ENCODE measurements at regions not wholly inside any gene's neighbourhood (a gene's known extent, or its start where the extent isn't known, plus 50 kb on each side); places are given as distances from the start of the nearest gene placed in this dataset.
A peak's percentile ranks its signal among the peaks of the same experiment; 100 is the strongest.

DNA sequence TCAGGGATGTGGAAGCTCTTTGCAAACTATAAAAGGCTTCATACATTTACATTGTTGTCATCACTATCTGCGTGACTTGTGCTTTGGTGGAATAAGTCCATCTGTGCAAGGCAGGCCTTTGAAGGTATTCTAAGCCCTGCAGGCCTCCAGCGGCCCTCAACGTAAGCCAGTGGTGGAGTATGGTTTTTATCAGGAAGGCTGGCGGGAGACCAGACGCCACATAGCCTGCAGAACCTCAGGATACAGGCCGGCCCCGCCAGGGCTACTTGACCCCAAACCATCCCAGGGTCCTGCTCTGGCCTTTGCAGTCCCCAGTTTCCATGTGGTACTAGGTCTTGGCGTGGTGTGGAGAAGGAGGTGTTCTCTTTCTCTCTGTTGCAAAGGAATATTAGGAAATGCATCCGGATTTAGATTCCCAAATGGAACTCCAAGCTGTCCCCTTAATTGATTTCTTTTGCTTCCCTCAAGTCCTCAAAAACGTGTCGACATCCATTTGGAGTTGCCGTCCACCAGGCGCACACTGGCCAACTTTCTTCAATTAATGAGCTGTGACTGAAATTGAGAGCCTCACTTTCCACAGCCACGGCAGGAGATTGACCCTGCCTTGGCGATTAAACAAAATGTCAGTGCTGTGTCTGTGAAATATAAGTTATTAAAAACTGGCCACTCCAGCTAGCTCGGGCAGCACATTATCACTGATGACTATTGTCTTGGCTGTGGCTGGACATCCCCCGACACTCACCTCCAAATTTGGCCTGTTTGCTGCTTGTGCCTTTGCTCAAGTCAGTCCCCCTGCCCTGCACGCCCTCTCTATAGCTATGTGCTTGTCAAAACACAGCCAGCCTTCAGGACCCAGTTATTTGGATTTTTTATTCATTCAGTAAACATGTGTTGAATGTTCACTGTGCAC lies 239.8 kb upstream of the TLE3 start:
- H3K27ac Mint-ChIP-seq: no peak overlapping the region
- no peaks in the 10 kb centered on the region for H3K4me1 Mint-ChIP-seq
- no peak overlapping the region for H3K4me3 Mint-ChIP-seq
- DNase-seq (ENCODE audit: low spot score in 2 of 2): no peak
- no peaks in the 10 kb centered on the region for H3K36me3 Mint-ChIP-seq
- no peak for ATAC-seq
- H3K9me3 Mint-ChIP-seq: peaks cover 11% of the 10 kb centered on the region

DNA sequence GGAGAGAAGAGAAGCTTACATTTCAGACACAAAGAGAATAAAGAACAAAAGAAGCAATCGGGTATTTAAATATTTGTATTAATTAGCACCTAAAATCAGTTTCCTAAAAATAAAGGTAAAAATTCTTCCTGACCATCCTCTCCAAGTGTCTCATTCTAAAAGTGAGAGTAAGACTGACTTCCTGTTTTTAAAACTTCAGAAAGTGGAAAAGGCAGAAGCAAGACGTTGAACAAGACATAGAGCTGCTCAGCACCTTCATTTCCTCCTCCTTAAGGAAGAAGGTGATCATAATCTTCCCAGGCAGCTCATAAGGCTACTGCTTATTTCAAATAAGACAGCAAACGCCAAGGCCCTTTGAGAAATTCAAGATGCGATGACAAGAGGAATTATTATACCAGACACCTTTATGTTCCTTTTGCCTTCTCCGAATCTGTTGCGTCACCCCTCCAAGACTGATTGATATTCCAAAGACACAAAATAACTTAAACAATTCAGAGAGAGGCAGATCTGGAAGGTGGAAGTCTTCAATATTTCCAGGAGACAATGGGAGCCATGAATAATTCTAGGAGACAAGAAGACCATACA lies 238.8 kb upstream of the TLE3 start:
- no peak for ATAC-seq
- no peaks in the 10 kb centered on the region for H3K4me1 Mint-ChIP-seq
- no peak overlapping the region for H3K4me3 Mint-ChIP-seq
- no peak overlapping the region for H3K27ac Mint-ChIP-seq
- DNase-seq (ENCODE audit: low spot score in 2 of 2): no peak
- no peaks in the 10 kb centered on the region for H3K36me3 Mint-ChIP-seq
- peaks cover 16% of the 10 kb centered on the region for H3K9me3 Mint-ChIP-seq

DNA sequence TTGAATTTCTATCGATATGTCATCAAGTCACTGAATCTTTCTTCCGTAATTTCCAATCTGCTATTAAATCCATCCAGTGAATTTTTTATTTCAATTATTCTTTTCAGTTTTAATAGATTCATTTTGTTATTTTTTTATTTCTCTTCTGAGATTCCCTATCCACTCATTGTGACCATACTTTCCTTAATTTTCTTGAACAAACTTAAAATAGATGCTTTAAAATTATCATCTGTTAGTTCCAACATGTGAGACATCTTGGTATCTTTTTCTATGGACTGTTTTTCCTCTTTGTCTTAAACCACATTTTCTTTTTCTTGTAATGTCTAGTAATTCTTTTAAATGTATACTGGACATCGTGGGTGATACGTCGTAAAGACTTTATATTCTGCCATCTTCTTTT lies 236.6 kb upstream of the TLE3 start:
- Mint-ChIP-seq H3K4me1 (no peaks in the 10 kb centered on the region), H3K27ac (no peak overlapping the region), H3K9me3 (peaks cover 16% of the 10 kb centered on the region), H3K4me3 (no peak overlapping the region), H3K36me3 (no peaks in the 10 kb centered on the region)
- ATAC-seq: no peak
- DNase-seq (ENCODE audit: low spot score in 2 of 2): no peak

DNA sequence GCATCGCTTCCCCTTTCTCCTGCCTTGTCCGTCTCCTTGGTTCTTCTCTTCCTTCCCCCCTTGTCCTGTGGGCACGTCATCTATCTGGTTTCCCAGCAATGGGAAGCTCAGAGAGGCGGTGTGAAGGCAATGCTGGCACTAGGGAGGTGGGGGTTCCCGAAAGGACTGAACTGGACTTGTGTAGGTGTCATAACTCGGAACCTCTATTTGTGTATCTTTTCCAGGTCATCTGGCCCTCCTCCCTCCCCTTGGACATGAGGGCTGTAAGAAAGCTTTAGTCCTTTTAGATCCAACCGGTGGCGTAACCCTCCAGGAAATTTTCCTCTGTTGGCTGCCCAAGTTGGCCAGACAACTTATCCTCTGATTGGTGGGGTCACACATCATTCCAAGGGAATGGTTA lies 231.5 kb upstream of the TLE3 start:
- DNase-seq (ENCODE audit: low spot score in 2 of 2): no peak
- no peaks in the 10 kb centered on the region for H3K36me3 Mint-ChIP-seq
- H3K4me1 Mint-ChIP-seq: no peaks in the 10 kb centered on the region
- peaks cover 9% of the 10 kb centered on the region for H3K9me3 Mint-ChIP-seq
- no peak overlapping the region for H3K27ac Mint-ChIP-seq
- H3K4me3 Mint-ChIP-seq: no peak overlapping the region
- no peak for ATAC-seq

DNA sequence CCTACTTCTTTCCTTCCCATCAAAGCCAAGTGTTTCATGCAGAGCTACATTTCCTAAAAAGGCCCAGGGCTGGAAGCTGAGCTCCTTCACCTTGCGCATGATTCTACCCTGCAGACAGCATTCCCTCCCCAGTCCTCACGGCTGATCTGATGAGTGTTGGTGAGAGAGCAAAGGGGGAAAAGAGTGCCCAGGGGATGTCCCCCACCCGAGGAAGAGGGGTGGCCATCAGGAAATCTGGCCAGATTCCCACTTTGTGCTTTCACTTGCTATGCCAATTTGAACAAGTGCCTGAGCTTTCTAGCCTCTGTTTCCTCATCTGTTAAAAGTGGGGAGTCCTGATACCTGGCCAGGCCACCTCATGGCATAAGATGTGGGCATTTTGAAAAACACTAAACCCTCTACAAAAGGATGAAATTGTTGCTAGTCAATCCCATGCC lies 231.0 kb upstream of the TLE3 start:
- Mint-ChIP-seq H3K4me1 (no peaks in the 10 kb centered on the region), H3K27ac (no peak overlapping the region), H3K9me3 (peaks cover 8% of the 10 kb centered on the region), H3K36me3 (no peaks in the 10 kb centered on the region), H3K4me3 (no peak overlapping the region)
- DNase-seq (ENCODE audit: low spot score in 2 of 2): no peak
- no peak for ATAC-seq

DNA sequence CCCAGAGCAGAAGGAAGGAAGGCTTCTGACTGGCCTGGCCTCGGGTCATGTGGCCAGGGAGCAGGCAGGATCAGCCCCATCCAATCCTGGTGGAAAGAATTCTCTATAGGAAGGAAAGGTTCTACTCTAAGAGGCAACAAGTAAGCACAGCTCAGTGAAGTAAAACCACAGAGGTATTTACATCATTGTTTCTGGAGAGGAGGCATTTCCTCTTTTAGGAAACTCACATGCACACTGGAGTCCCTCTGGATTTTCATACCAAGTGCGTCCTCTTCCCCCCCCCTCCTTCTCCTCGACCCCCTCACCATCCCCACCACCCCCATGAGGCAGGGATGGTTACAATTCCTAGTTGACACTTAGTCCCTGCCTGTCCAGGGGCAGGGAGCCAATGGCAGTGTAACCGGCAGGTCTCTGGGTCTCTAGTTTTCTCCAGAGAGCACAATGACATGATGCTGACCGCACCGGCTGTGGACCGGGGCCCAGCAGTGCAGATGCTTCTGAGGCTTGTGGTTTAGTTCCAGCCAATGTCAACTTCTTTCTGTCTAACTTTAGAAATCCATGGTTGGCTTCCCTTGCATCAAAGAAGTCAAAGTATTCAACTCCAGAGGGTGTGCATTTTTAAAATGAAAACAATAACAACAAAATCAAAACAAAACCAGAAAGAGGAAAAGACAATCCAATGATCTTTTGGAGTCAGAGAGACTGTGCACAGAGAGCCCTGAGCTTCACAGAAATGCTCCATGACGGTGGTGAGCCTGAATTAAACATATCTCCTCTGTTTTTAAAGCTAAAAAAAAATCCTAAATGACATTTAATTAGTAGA lies 230.3 kb upstream of the TLE3 start:
- Mint-ChIP-seq H3K36me3 (no peaks in the 10 kb centered on the region), H3K4me3 (no peak overlapping the region), H3K4me1 (no peaks in the 10 kb centered on the region), H3K27ac (no peak overlapping the region), H3K9me3 (peaks cover 4% of the 10 kb centered on the region)
- DNase-seq (ENCODE audit: low spot score in 2 of 2) (no peak), ATAC-seq (no peak)

DNA sequence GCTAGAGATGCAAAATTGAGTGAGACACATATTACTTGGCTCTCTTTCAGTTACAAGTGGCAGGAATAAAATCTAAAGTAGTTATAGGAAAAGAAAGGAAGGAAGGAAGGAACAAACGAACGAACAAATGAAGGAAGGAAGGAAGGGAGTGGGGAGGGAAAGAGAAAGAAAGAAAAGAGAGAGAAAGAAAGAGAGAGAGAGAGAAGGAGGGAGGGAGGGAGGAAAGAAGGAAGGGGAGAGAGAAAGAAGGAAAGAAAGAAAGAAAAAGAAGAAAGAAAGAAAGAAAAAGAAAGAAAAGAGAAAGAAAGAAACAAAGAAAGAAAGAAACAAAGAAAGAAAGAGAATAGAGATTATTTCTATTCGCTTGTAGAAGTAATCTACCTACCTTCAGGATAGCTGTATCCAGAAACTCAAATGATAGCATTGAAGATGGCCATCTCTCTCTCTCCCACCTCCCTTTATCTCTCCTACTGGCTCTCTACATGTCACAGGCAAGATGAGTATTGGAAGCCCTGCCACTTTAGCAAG lies 229.7 kb upstream of the TLE3 start:
- Mint-ChIP-seq H3K9me3 (peaks cover 3% of the 10 kb centered on the region), H3K4me3 (no peak overlapping the region), H3K4me1 (no peaks in the 10 kb centered on the region), H3K27ac (no peak overlapping the region), H3K36me3 (no peaks in the 10 kb centered on the region)
- ATAC-seq (no peak), DNase-seq (ENCODE audit: low spot score in 2 of 2) (no peak)

DNA sequence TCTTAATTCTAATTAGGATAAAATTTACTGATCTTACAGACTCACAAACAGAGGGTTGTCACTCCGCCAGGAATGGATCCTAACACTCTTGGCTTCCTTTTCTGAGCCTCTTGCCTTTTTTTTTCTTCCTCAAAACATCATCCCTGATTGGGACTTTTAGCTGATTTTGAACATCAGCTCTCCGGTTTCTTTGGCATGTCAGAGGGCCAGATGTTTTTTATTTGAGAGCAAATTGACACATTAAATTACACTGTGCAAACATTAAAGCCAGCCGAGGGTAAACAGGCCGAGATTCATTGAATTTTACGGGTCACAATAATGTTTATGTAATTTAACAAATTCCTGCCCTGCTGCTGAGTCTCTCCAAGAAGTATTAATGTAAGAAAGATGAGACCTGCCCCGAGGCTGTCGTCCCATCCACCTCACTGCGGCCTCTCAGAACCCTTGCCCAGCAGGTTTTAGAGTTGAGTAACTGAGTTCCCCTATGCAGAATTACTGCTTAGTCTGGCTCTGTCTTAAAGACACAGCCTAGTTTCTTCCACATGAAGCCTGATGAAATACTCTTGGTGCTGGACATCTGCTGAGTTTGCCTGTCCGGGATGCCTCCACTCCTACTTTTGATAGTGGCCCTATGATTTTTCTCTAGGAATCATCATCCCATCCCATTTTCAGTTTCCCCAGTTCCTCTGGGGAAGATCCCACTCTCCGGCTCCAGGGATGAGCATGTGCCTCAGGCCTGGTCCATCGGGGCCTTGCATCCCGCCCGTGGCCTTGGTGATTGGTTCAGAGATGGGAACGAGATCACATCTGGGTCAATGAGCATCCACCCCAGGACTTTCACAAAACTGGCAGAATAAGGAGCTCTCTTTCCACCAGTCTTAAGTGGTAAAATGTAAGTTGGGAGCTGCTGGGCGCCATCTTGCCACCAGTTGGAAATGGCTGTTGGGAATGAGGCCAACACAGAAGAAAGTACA lies 226.6 kb upstream of the TLE3 start:
- Mint-ChIP-seq H3K27ac (no peak overlapping the region), H3K36me3 (no peaks in the 10 kb centered on the region), H3K4me1 (no peaks in the 10 kb centered on the region), H3K9me3 (no peaks in the 10 kb centered on the region), H3K4me3 (no peak overlapping the region)
- no peak for DNase-seq (ENCODE audit: low spot score in 2 of 2)
- no peak for ATAC-seq

DNA sequence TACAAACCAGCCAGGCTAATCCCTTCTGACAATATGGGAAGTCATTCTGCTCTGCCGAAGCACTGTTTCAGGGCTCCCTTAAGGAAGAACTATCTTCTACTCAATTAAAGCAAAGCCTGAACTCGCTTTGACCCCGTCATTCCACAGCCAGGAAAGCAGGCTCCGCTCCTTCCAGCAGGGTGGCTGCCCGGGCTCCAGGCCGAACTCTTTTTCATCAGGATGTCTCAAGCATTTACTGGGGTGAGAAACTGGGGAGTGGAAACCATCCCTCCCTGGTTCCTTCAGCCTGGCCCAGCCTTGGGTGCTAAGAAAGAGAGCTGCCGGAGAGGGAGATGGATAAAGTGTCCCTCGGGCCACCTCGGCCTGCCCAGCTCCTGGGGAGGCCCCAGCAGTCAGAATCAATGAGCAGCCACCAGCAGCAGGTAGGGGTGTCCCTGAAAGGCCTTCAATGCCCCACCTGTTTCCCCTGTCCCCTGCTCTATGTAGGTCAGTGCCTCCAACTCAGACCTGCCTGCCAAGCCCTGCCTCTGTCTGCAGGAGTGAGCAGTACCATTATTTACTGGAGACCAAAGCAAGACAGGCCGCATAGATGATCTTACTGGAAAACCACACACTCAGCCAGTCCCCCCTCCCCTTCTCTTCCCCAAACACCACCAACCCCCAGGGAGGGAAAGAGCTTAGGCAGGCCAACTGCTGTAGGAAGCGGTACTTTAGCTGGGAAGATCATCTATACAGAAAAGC lies 225.6 kb upstream of the TLE3 start:
- Mint-ChIP-seq H3K4me1 (no peaks in the 10 kb centered on the region), H3K27ac (no peak overlapping the region), H3K4me3 (no peak overlapping the region), H3K36me3 (no peaks in the 10 kb centered on the region), H3K9me3 (no peaks in the 10 kb centered on the region)
- no peak for ATAC-seq
- DNase-seq (ENCODE audit: low spot score in 2 of 2): no peak

DNA sequence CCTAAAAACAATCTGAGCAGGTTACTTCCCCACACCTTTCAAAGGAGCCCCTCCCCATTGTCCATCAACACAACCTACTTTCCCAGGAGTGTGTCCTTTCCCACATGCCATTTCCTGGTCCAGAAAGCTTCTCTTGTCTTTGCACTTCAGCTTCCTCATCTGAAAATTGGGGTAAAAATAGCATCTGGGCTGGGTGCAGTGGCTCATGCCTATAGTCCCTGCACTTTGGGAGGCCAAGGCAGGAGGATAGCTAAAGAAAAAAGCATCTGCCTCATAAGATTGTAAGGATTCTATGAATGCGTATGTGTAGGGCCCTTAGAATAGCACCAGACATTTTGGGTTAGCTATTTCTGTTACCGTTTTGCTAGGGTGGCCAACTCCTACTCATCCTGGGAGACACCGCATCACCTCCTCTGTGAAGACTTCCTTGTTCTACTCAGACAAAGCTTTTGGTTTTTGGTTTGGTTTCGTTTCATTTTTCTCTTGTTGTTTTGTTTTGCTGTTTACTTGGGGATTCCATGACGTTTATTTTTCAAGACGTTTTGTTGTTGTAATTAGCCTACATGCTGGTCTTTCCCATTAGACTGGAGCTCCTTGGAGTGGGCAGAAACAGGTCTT lies 224.4 kb upstream of the TLE3 start:
- no peak overlapping the region for H3K27ac Mint-ChIP-seq
- H3K9me3 Mint-ChIP-seq: no peaks in the 10 kb centered on the region
- no peak overlapping the region for H3K4me3 Mint-ChIP-seq
- H3K36me3 Mint-ChIP-seq: no peaks in the 10 kb centered on the region
- peak; percentile 55 for ATAC-seq
- DNase-seq (ENCODE audit: low spot score in 2 of 2): no peak
- H3K4me1 Mint-ChIP-seq: no peaks in the 10 kb centered on the region

DNA sequence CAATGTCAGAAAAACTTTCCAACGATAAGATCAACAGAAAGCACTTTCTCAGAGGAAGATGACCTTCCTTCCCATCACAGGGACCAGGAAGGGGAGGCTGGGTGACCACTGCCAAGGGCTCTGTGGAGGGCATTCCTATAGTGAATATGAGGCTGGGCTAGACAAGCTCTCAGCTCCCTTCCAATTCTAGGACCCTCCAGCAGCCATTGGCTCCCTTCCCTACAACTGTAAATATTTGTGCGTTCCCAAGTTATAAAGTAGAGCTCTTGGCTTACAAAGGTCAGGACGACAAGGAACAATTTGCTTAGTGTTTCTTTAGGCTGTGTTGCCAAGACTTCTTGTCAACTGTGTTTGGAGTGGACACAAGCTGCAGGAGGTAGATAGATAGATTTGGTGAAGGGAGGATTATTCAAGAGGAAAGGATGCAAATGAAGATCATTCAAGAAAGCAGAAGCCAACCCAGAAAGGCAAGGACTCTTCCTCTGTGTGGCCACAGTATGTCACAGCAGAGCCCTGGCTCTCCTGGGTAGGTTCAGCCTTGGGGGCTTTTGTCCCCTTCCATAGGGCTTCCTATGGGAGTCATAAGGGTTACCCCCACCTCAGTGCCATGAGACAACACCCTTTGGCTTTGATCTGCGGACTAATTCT lies 223.6 kb upstream of the TLE3 start:
- Mint-ChIP-seq H3K4me1 (no peaks in the 10 kb centered on the region), H3K36me3 (no peaks in the 10 kb centered on the region), H3K9me3 (no peaks in the 10 kb centered on the region), H3K27ac (no peak overlapping the region), H3K4me3 (no peak overlapping the region)
- DNase-seq (ENCODE audit: low spot score in 2 of 2) (no peak), ATAC-seq (no peak)

DNA sequence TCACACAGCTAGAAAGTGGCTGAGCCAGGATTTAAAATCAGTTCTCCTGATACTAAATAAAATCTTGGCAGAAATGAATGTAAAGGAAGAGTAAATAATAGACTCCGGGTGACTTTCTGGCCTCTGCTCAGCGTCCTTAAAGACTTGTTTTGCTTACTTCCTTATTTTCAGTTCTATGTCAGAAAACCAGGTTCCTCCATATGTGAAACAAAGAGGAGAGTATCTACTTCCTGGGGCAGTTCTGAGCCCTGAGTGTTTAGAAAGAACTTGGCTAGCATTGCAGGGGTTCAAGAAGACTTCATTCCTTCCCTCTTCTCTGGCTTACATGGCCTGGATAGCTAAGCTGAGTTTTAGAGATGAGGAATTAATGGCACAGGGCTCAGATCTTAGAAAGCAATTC lies 222.8 kb upstream of the TLE3 start:
- Mint-ChIP-seq H3K9me3 (no peaks in the 10 kb centered on the region), H3K4me1 (no peaks in the 10 kb centered on the region), H3K36me3 (no peaks in the 10 kb centered on the region), H3K27ac (no peak overlapping the region), H3K4me3 (no peak overlapping the region)
- DNase-seq (ENCODE audit: low spot score in 2 of 2) (no peak), ATAC-seq (no peak)

DNA sequence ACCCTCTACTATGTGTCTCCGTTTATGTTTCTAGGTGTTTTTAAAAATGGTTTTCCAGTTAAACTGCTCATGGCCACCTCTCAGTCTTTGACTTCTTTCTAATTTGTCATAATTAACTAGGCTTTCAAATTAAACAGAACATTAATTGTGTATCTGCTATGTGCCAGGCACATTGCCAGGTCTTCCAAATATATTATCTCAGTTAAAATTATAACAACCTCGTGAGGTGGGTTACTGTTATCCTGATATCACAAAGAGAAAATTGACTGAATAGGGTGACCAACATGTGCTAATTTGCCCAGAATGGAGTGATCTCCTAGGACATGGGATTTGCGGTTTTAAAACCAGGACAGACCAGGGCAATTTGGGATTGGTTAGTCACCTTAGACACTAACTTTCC lies 222.4 kb upstream of the TLE3 start:
- Mint-ChIP-seq H3K4me1 (no peaks in the 10 kb centered on the region), H3K36me3 (no peaks in the 10 kb centered on the region), H3K9me3 (no peaks in the 10 kb centered on the region), H3K4me3 (no peak overlapping the region), H3K27ac (no peak overlapping the region)
- DNase-seq (ENCODE audit: low spot score in 2 of 2): no peak
- no peak for ATAC-seq
